GM12878 (cell line): ENCODE measurements at regions not wholly inside any gene's neighbourhood (a gene's known extent, or its start where the extent isn't known, plus 50 kb on each side); places are given as distances from the start of the nearest gene placed in this dataset.
A peak's percentile ranks its signal among the peaks of the same experiment; 100 is the strongest.

Experiments
- ATAC-seq: fragments of 200-7000 bp; cut with Tn5 transposase; 3 replicates; pipeline ENCODE4 v1.9.1; 2020; ENCODE audit warnings: mild to moderate bottlenecking, moderate library complexity
- BruUV-seq: library from RNA; stranded (reverse); fragments of 400-500 nt; replicated peaks from 2 replicates; lab custom pipeline; 2021; lab: Mats Ljungman, UMichigan
- CTCF ChIA-PET: fragments of 300-600 bp; sonication (Branson Sonifier 250); formaldehyde crosslinking; extraction: SDS; loops from one replicate; lab custom pipeline; 2021; ENCODE audit warnings: inconsistent platforms; lab: Yijun Ruan, JAX
- POLR2A ChIA-PET: fragments of 350-600 bp; formaldehyde crosslinking; extraction: SDS; loops from one replicate; lab custom pipeline; 2021; ENCODE audit warnings: inconsistent platforms; lab: Charles Lee
- RAD21 ChIA-PET: fragments of 300-600 bp; sonication (Branson Sonifier 250); formaldehyde crosslinking; loops from one replicate; lab custom pipeline; 2023; ENCODE audit warnings: antibody characterized with exemption; ENCODE audit not compliant: unreplicated experiment; lab: Charles Lee
- SMC1A ChIA-PET: fragments of 300-600 bp; sonication (Branson Sonifier 250); formaldehyde crosslinking; loops from one replicate; lab custom pipeline; 2023; ENCODE audit not compliant: unreplicated experiment, uncharacterized antibody; lab: Charles Lee
- DNase-seq: peaks from one replicate; pipeline ENCODE4 v3.0.0-alpha.2; 2011; ENCODE audit warnings: low read depth, low spot score
- FAIRE-seq: peaks from 3 replicates; lab custom pipeline; 2011; peaks lifted over from hg19 to GRCh38; lab: Jason Lieb, UNC
- H2AFZ ChIP-seq: 2 replicates; pipeline ENCODE4 v1.6.0; 2011; ENCODE audit warnings: low read depth, low read length, control low read depth; ENCODE audit not compliant: control insufficient read depth
- H3K27ac ChIP-seq: 2 replicates; pipeline ENCODE4 v1.5.1; 2011; ENCODE audit warnings: control low read depth; ENCODE audit not compliant: control insufficient read depth, insufficient read depth
- H3K27me3 ChIP-seq, 2 experiments: replicated peaks in 1 of 2; 2 replicates each; pipeline versions ENCODE4 v1.6.0 to v1.6.1; 2011; ENCODE audit warnings: low read length in 1 of 2; ENCODE audit not compliant: control insufficient read depth in 2 of 2, insufficient read depth in 2 of 2
- H3K36me3 ChIP-seq, 2 experiments: 2 replicates each; pipeline ENCODE4 v1.5.1; 2011; ENCODE audit warnings: low read length in 1 of 2; ENCODE audit not compliant: control insufficient read depth in 2 of 2, insufficient read depth in 2 of 2
- H3K4me1 ChIP-seq: 2 replicates; pipeline ENCODE4 v1.6.1; 2011; ENCODE audit warnings: mild to moderate bottlenecking, low read length, moderate library complexity, mixed read lengths; ENCODE audit not compliant: control insufficient read depth, insufficient read depth
- H3K4me2 ChIP-seq: 2 replicates; pipeline ENCODE4 v1.6.0; 2011; ENCODE audit warnings: control low read depth; ENCODE audit not compliant: control insufficient read depth, insufficient read depth
- H3K4me3 ChIP-seq: fragments of 200-600 bp; sonication (generic); 2 replicates; pipeline ENCODE4 v1.5.1; 2016
- H3K79me2 ChIP-seq: 2 replicates; pipeline ENCODE4 v1.6.0; 2011; ENCODE audit warnings: low read length; ENCODE audit not compliant: control insufficient read depth, insufficient read depth
- H3K9ac ChIP-seq: 2 replicates; pipeline ENCODE4 v1.8.0; 2011; ENCODE audit warnings: low read length, control low read depth, mixed read lengths; ENCODE audit not compliant: control insufficient read depth, insufficient read depth
- H3K9me3 ChIP-seq: replicated peaks from 3 replicates; pipeline ENCODE4 v1.5.1; 2011; ENCODE audit warnings: mild to moderate bottlenecking, low read length; ENCODE audit not compliant: control insufficient read depth, insufficient read depth
- H4K20me1 ChIP-seq: 2 replicates; pipeline ENCODE4 v1.6.0; 2011; ENCODE audit not compliant: control insufficient read depth, insufficient read depth
- BRCA1 ChIP-seq: IDR thresholded peaks from 2 replicates; pipeline ENCODE4 v1.6.1; 2011; ENCODE audit warnings: low read depth, low read length, improper control_type of control experiment
- CBFB ChIP-seq: IDR thresholded peaks from 2 replicates; pipeline ENCODE4 v1.6.1; 2016; ENCODE audit warnings: antibody characterized with exemption, low read depth
- CEBPB ChIP-seq, 2 experiments: fragments of 150-350 bp in 1 of 2; IDR thresholded peaks; 2 replicates each; pipeline ENCODE4 v1.6.1; 2012 to 2014; ENCODE audit warnings: low read depth in 2 of 2, low read length in 2 of 2, borderline replicate concordance in 1 of 2, inconsistent platforms in 1 of 2
- EP300 ChIP-seq, 2 experiments: fragments of 150-350 bp in 1 of 2; IDR thresholded peaks; 2 replicates each; pipeline ENCODE4 v1.6.1; 2011 to 2012; ENCODE audit warnings: low read depth in 2 of 2, low read length in 2 of 2, borderline replicate concordance in 1 of 2, improper control_type of control experiment in 1 of 2, inconsistent platforms in 1 of 2; ENCODE audit not compliant: control insufficient read depth in 1 of 2
- FOXM1 ChIP-seq: IDR thresholded peaks from 2 replicates; pipeline ENCODE4 v1.6.1; 2012; ENCODE audit warnings: low read depth, mild to moderate bottlenecking, inconsistent platforms, low read length, moderate library complexity
- HDAC6 ChIP-seq: fragments of 200-600 bp; sonication (generic); IDR thresholded peaks from one replicate; pipeline ENCODE4 v1.8.0; 2017; ENCODE audit warnings: antibody characterized with exemption; ENCODE audit not compliant: unreplicated experiment
- IKZF1 ChIP-seq: fragments of 450-650 bp; conservative IDR thresholded peaks from 2 replicates; pipeline ENCODE4 v1.6.1; 2017; ENCODE audit warnings: antibody characterized with exemption, mild to moderate bottlenecking
- MTA2 ChIP-seq: fragments of 450-650 bp; IDR thresholded peaks from 2 replicates; pipeline ENCODE4 v1.6.1; 2016; ENCODE audit warnings: low read depth, mild to moderate bottlenecking, moderate library complexity
- NFYA ChIP-seq: IDR thresholded peaks from 2 replicates; pipeline ENCODE4 v1.6.1; 2011; ENCODE audit warnings: low read depth, mild to moderate bottlenecking, low read length, improper control_type of control experiment, borderline replicate concordance
- PML ChIP-seq: IDR thresholded peaks from 2 replicates; pipeline ENCODE4 v1.6.1; 2012; ENCODE audit warnings: low read length, inconsistent platforms
- SIX5 ChIP-seq: IDR thresholded peaks from 2 replicates; pipeline ENCODE4 v1.6.1; 2011; ENCODE audit warnings: mild to moderate bottlenecking, low read depth, low read length, moderate library complexity; ENCODE audit not compliant: severe bottlenecking
- SKIL ChIP-seq: fragments of 450-650 bp; IDR thresholded peaks from 2 replicates; pipeline ENCODE4 v1.6.1; 2017; ENCODE audit warnings: mild to moderate bottlenecking, low read depth, inconsistent platforms; ENCODE audit not compliant: poor library complexity, severe bottlenecking
- STAT3 ChIP-seq: IDR thresholded peaks from 2 replicates; pipeline ENCODE4 v1.6.1; 2011; ENCODE audit warnings: low read depth, low read length, improper control_type of control experiment
- SUZ12 ChIP-seq: fragments of 200-600 bp; sonication (generic); IDR thresholded peaks from one replicate; pipeline ENCODE4 v1.6.1; 2018; ENCODE audit warnings: antibody characterized with exemption, mild to moderate bottlenecking; ENCODE audit not compliant: unreplicated experiment
- TAF1 ChIP-seq: IDR thresholded peaks from 2 replicates; pipeline ENCODE4 v1.6.1; 2011; ENCODE audit warnings: mild to moderate bottlenecking, low read depth, low read length, borderline replicate concordance
- USF2 ChIP-seq: IDR thresholded peaks from 2 replicates; pipeline ENCODE4 v1.6.1; 2011; ENCODE audit warnings: low read depth, low read length, improper control_type of control experiment, borderline replicate concordance
- ZNF592 ChIP-seq: fragments of 450-650 bp; IDR thresholded peaks from 2 replicates; pipeline ENCODE4 v1.6.1; 2017; ENCODE audit warnings: mild to moderate bottlenecking, moderate library complexity
- ZNF622 ChIP-seq: fragments of 450-650 bp; IDR thresholded peaks from 2 replicates; pipeline ENCODE4 v1.6.1; 2017; ENCODE audit warnings: mild to moderate bottlenecking, inconsistent platforms
- ZSCAN29 ChIP-seq: fragments of 450-650 bp; IDR thresholded peaks from 2 replicates; pipeline ENCODE4 v1.6.1; 2017; ENCODE audit warnings: mild to moderate bottlenecking, moderate library complexity
- WGBS: methylation state at CpG from one replicate; pipeline ENCODE4 v1.1.6; 2016; ENCODE audit warnings: low lambda C conversion rate; ENCODE audit not compliant: insufficient replicate concordance, insufficient coverage; ENCODE audit errors: missing lambda C conversion rate; 5-methylcytosine and 5-hydroxymethylcytosine counted together
- in situ Hi-C: fragments of 300-500 bp; cut with MboI; formaldehyde crosslinking; loops from 9 replicates; pipeline ENCODE4 v1.14.3; 2018; ENCODE audit warnings: mixed read lengths
- intact Hi-C: fragments of 100-400 bp; cut with micrococcal nuclease; formaldehyde crosslinking; loops from one replicate; pipeline ENCODE4 v1.14.2; 2022; ENCODE audit not compliant: unreplicated experiment

- CTCF ChIA-PET = interaction anchor here (0.6 to 1.5 kb wide), 3 partner anchors 71 to 100 kb away, joined by 3 to 10 read pairs (median 3); no protein-coding TSS in a partner anchor
- Histone ChIP-seq H2AFZ (no peak overlapping the region), H3K27me3 (no peaks in the 10 kb centered on the region), H3K4me1 (no peaks in the 10 kb centered on the region), H3K9ac (no peak overlapping the region), H3K36me3 (no peaks in the 10 kb centered on the region), H3K27ac (no peak overlapping the region), H3K9me3 (no peaks in the 10 kb centered on the region), H3K79me2 (no peaks in the 10 kb centered on the region), H4K20me1 (no peaks in the 10 kb centered on the region), H3K4me3 (no peak overlapping the region), H3K4me2 (no peak overlapping the region)
- 0% methylated on average over 2 of the region's 2 CpGs for WGBS
- POLR2A ChIA-PET = interaction anchor here (0.6 kb wide), 1 partner anchor 11 kb away, joined by 3 read pairs; no protein-coding TSS in a partner anchor
- ATAC-seq (peak; percentile 76), FAIRE-seq (no peak), DNase-seq (no peak)
- SMC1A ChIA-PET = interaction anchor here (0.6 to 2.8 kb wide), 15 partner anchors 8 to 366 kb away, joined by 3 to 17 read pairs (median 5); no protein-coding TSS in a partner anchor
- in situ Hi-C loops = no loop called here
- no TSS peak for BruUV-seq
- intact Hi-C loops = no loop called here
- RAD21 ChIA-PET = interaction anchor here (1.0 to 2.0 kb wide), 5 partner anchors 9 to 46 kb away, joined by 3 to 9 read pairs (median 4); no protein-coding TSS in a partner anchor
- TF ChIP-seq SIX5 (no peak), STAT3 (no peak), ZNF592 (no peak), CEBPB (IDR thresholded peaks at IDR 0.05; ENCODE audit: borderline replicate concordance in 1 of 2, low read depth in 2 of 2, low read length in 2 of 2) (no peak), CBFB (no peak), TAF1 (no peak), EP300 (IDR thresholded peaks at IDR 0.05; ENCODE audit: borderline replicate concordance in 1 of 2, control insufficient read depth in 1 of 2, low read depth in 2 of 2, low read length in 2 of 2) (no peak), NFYA (no peak), FOXM1 (no peak), ZSCAN29 (no peak), USF2 (no peak), ZNF622 (no peak), SUZ12 (no peak), MTA2 (peak; percentile 88), PML (no peak), HDAC6 (no peak), SKIL (peak; percentile 12), BRCA1 (no peak), IKZF1 (peak; percentile 78)
Observed at GRCh38 chr5:162289489-162289888, 221.9 kb downstream of the GABRG2 start.
